Adrenal gland (tissue), 9 donors: ENCODE measurements at regions not wholly inside any gene's neighbourhood (a gene's known extent, or its start where the extent isn't known, plus 50 kb on each side); places are given as distances from the start of the nearest gene placed in this dataset.

Experiments used
- DNase-seq, 7 donors: peaks; one replicate each; pipeline ENCODE4 v3.0.0-alpha.2; 2019 to 2020
- H3K27ac ChIP-seq, 5 donors: fragments of 200-600 bp; sonication (generic) in 4 of 5; 1 replicate in 3 of 5; 2 replicates in 2 of 5; pipeline versions ENCODE4 v1.5.1 to v1.8.0; 2016 to 2020; ENCODE audit warnings: mild to moderate bottlenecking in 1 of 5
- H3K27me3 ChIP-seq: fragments of 200-600 bp; 2 replicates; pipeline ENCODE4 v1.8.0; 2021
- H3K36me3 ChIP-seq, 2 donors: fragments of 200-600 bp; replicated peaks in 1 of 2; 1 replicate in 1 of 2; 2 replicates in 1 of 2; pipeline versions ENCODE4 v1.5.1 to v1.8.0; 2018 to 2022
- H3K4me1 ChIP-seq, 2 donors: fragments of 200-600 bp; replicated peaks in 1 of 2; 1 replicate in 1 of 2; 2 replicates in 1 of 2; pipeline versions ENCODE4 v1.5.1 to v1.8.0; 2018 to 2021
- H3K4me3 ChIP-seq, 4 donors: fragments of 200-600 bp; sonication (generic) in 3 of 4; one replicate each; pipeline ENCODE4 v1.5.1; 2016 to 2018
- H3K9me3 ChIP-seq, 3 donors: fragments of 200-600 bp; sonication (generic) in 1 of 3; replicated peaks in 1 of 3; 1 replicate in 2 of 3; 2 replicates in 1 of 3; pipeline versions ENCODE4 v1.5.1 to v1.8.0; 2016 to 2021
- CTCF ChIP-seq, 6 experiments: fragments of 450-650 bp in 4 of 6; fragments of 200-600 bp in 2 of 6; sonication (generic) in 1 of 6; IDR thresholded peaks; 1 replicate in 5 of 6; 2 replicates in 1 of 6; pipeline versions ENCODE4 v1.5.1 to v1.8.0; 2016 to 2021; ENCODE audit warnings: antibody characterized with exemption in 6 of 6, mild to moderate bottlenecking in 2 of 6, moderate library complexity in 1 of 6
- POLR2A ChIP-seq, 2 donors: fragments of 450-650 bp; IDR thresholded peaks; one replicate each; pipeline ENCODE4 v1.6.1; 2017; ENCODE audit warnings: antibody characterized with exemption in 2 of 2, mild to moderate bottlenecking in 2 of 2, moderate library complexity in 1 of 2
- WGBS, 4 donors: extraction: QIAGEN DNeasy Blood & Tissue Kit in 2 of 4; methylation state at CpG; one replicate each; pipeline versions ENCODE4 v1.1.5 to v1.1.7; 2013 to 2017; 5-methylcytosine and 5-hydroxymethylcytosine counted together
- intact Hi-C, 2 donors: fragments of 100-400 bp; cut with DNase I; formaldehyde crosslinking; loops; one replicate each; pipeline versions ENCODE4 v1.14.1 to v1.15.0; 2022 to 2023
- donor health status: healthy with polysubstance abuse.
- donor health status: Bipolar disorder and iron deficiency.
- donor health status: DM: yes; HTN: yes; CAD: no.
- donor health status: DM: no; HTN: no; CAD: no.
- donor health status: DM: no; HTN: no; CAD: no.

DNA sequence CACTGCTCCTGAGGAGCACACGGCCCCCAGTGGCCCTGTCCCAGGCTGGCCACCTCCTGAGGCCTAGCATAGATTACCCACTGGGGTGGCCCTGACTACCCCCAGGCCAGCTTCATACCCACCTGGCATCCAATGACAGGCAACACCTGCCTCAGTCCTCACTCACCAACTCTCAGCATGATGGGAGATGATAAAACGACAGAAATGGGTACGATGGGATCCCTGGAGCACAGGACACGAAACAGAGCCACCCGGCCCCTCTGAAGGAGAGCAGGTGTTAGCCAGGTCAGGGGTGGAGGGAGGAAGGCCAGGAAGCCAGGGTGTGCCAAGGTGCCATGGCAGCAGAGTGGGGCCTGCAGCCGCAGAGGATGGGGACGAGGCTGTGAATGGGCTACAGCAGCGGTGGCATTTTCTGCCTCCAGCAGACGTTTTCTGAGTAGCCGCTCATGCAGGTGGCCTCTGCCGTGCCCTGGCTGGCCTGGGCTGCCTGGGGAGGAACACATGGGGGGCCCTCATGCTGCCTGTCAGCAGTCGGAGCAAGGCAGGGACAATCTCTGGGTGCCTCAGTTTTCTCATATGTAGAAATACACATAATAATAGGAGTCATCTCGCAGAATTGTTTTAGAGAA is 50.2 kb upstream of the FGF3 start:
- H3K27ac ChIP-seq, result no peak overlapping the region
- H3K36me3 ChIP-seq, result no peaks in the 10 kb centered on the region
- DNase-seq, result no peak
- TF ChIP-seq POLR2A (IDR thresholded peaks at IDR 0.05), result no peak
- no peak for TF ChIP-seq CTCF (IDR thresholded peaks at IDR 0.05)
- peaks cover 12% of the 10 kb centered on the region for H3K27me3 ChIP-seq
- H3K9me3 ChIP-seq, result no peaks in the 10 kb centered on the region
- intact Hi-C loops, result no loop called here
- WGBS, 4 donors, result 85 to 90% (median 88%) methylated on average over 6 to 13 of the region's 13 CpGs
- no peak overlapping the region for H3K4me3 ChIP-seq
- H3K4me1 ChIP-seq, result no peaks in the 10 kb centered on the region

- Histone ChIP-seq H3K4me3 (no peak overlapping the region), H3K27me3 (peaks cover 12% of the 10 kb centered on the region), H3K4me1 (no peaks in the 10 kb centered on the region), H3K27ac (no peak overlapping the region), H3K36me3 (no peaks in the 10 kb centered on the region), H3K9me3 (no peaks in the 10 kb centered on the region)
- TF ChIP-seq CTCF (IDR thresholded peaks at IDR 0.05) (no peak), POLR2A (IDR thresholded peaks at IDR 0.05) (no peak)
- intact Hi-C loops, result no loop called here
- no peak for DNase-seq
- 57 to 64% (median 61%) methylated on average over 3 of the region's 3 CpGs for WGBS, 4 donors
These were observed 51.5 kb upstream of the FGF3 start for GRCh38 chr11:69870766-69871165.

GRCh38 chr11:69873166-69874077 is 54.2 kb upstream of the FGF3 start:
- Histone ChIP-seq H3K27me3 (peaks cover 5% of the 10 kb centered on the region), H3K9me3 (no peaks in the 10 kb centered on the region), H3K4me1 (no peaks in the 10 kb centered on the region), H3K27ac (no peak overlapping the region), H3K4me3 (no peak overlapping the region), H3K36me3 (no peaks in the 10 kb centered on the region)
- TF ChIP-seq POLR2A (IDR thresholded peaks at IDR 0.05), result no peak
- no peak for TF ChIP-seq CTCF (IDR thresholded peaks at IDR 0.05)
- intact Hi-C loops, result no loop called here
- 85 to 93% (median 89%) methylated on average over 14 to 15 of the region's 15 CpGs for WGBS, 4 donors
- peak in 1 of 7 donors; percentile 29 for DNase-seq

DNA sequence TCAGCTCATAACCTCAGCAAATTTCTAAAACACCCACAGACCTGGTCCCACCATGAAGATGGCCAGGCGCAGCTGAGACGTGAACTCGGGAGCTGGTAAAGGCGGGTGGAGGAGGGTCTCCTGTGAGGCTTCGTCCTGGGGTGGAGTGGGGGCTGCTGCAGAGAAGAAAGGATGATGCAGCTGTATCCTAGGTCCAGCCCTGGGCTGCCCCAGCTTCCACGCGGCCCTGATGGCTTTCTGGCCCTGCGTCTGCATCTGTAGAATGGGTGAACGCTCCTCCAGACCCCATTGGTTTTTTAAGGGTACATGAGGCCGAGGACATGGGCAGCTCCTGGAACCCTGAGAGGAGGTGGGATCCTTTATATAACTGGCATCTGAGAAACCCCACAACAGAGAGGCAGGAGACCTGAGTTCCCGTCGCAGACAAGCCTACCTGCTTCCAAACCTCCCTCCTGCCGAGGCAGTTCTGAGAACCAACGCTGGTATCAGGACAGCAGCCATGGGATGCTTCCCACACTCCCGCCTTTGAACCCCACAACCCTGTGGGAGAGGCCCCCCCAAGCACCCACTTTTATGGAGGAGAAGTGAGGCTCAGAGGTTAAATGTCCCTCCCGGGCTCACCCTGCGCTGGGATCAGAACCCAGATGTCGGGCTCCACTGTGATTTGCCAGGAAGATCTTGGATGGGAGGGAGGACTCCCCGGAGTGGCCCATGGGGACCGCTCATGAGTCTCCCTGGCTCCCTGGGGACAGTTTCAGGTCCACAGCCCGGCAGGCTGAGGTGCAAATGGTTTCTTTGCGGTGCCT is 55.2 kb upstream of the FGF3 start:
- WGBS, 4 donors, result 83 to 91% (median 86%) methylated on average over 16 to 22 of the region's 22 CpGs
- H3K4me3 ChIP-seq, result no peak overlapping the region

More for the DNA sequence above, 55.2 kb upstream of the FGF3 start:
- no peaks in the 10 kb centered on the region for H3K4me1 ChIP-seq
- no peaks in the 10 kb centered on the region for H3K36me3 ChIP-seq
- no peaks in the 10 kb centered on the region for H3K9me3 ChIP-seq
- TF ChIP-seq POLR2A (IDR thresholded peaks at IDR 0.05) (no peak), CTCF (IDR thresholded peaks at IDR 0.05) (no peak)
- peak in 3 of 7 donors; percentile 6 to 21 (median 9) for DNase-seq
- no peaks in the 10 kb centered on the region for H3K27me3 ChIP-seq
- intact Hi-C loops, result no loop called here
- no peak overlapping the region for H3K27ac ChIP-seq
